SK-N-SH (cell line): ENCODE measurements at regions not wholly inside any gene's neighbourhood (a gene's known extent, or its start where the extent isn't known, plus 50 kb on each side); places are given as distances from the start of the nearest gene placed in this dataset.

Experiments
- CTCF ChIP-seq: fragments of 200-600 bp; sonication (generic); IDR thresholded peaks from 2 replicates; pipeline ENCODE4 v1.6.1; 2017; ENCODE audit warnings: antibody characterized with exemption, mild to moderate bottlenecking, moderate library complexity
- EP300 ChIP-seq, 2 experiments: IDR thresholded peaks; 2 replicates each; pipeline versions ENCODE4 v1.4.0 to v1.6.1; 2012; ENCODE audit warnings: borderline replicate concordance in 1 of 2, low read depth in 1 of 2, low read length in 1 of 2
- FOXJ3 ChIP-seq: sonication (generic); formaldehyde crosslinking; IDR thresholded peaks from 2 replicates; pipeline ENCODE4 v1.5.1; 2020; ENCODE audit warnings: mild to moderate bottlenecking, missing genetic modification reagents
- MAX ChIP-seq: IDR thresholded peaks from 2 replicates; pipeline ENCODE4 v1.4.0; 2012; ENCODE audit warnings: low read depth
- RAD21 ChIP-seq: IDR thresholded peaks from 2 replicates; pipeline ENCODE4 v1.6.1; 2012; ENCODE audit warnings: mild to moderate bottlenecking, low read length
- SIN3A ChIP-seq: IDR thresholded peaks from 2 replicates; pipeline ENCODE4 v1.6.1; 2012; ENCODE audit warnings: low read depth, mild to moderate bottlenecking, low read length, moderate library complexity, borderline replicate concordance
- TAF1 ChIP-seq: IDR thresholded peaks from 2 replicates; pipeline ENCODE4 v1.6.1; 2012; ENCODE audit warnings: low read depth, mild to moderate bottlenecking, low read length, moderate library complexity, borderline replicate concordance
- TEAD4 ChIP-seq: IDR thresholded peaks from 2 replicates; pipeline ENCODE4 v1.4.0; 2012; ENCODE audit warnings: mild to moderate bottlenecking, borderline replicate concordance; ENCODE audit not compliant: insufficient read depth
- YY1 ChIP-seq: IDR thresholded peaks from 2 replicates; pipeline ENCODE4 v1.4.0; 2012; ENCODE audit warnings: low read depth, mild to moderate bottlenecking

GRCh38 chr6:167674486-167674885 lies 152.2 kb upstream of the AFDN start:
- no peak for TF ChIP-seq MAX
- no peak for TF ChIP-seq CTCF
- TF ChIP-seq TEAD4: no peak
- TF ChIP-seq FOXJ3: no peak
- no peak for TF ChIP-seq RAD21
- no peak for TF ChIP-seq YY1
- no peak for TF ChIP-seq EP300 (IDR thresholded peaks at IDR 0.05; ENCODE audit: borderline replicate concordance in 1 of 2, low read depth in 1 of 2, low read length in 1 of 2)
- TF ChIP-seq TAF1: no peak
- no peak for TF ChIP-seq SIN3A
